Neural cell (in vitro differentiated cells): ENCODE measurements at regions not wholly inside any gene's neighbourhood (a gene's known extent, or its start where the extent isn't known, plus 50 kb on each side); places are given as distances from the start of the nearest gene placed in this dataset.
"Not testable (repeated sequence)": the region's sequence is repeated elsewhere in the genome, so short reads cannot be mapped to it uniquely, and the experiment has no call there.

Experiments
- CTCF ChIP-seq: fragments of 450-650 bp; IDR thresholded peaks from 2 replicates; pipeline ENCODE4 v1.5.1; 2014; ENCODE audit warnings: antibody characterized with exemption, mild to moderate bottlenecking, moderate library complexity; ENCODE audit not compliant: poor library complexity, severe bottlenecking
- EZH2 ChIP-seq: fragments of 200-600, 300-800 bp; shearing (Covaris generic), sonication (generic); IDR thresholded peaks from 2 replicates; pipeline ENCODE4 v1.6.1; 2014; ENCODE audit warnings: antibody characterized with exemption, low read length, borderline replicate concordance, mild to moderate bottlenecking; ENCODE audit not compliant: insufficient read depth, poor library complexity, severe bottlenecking
- MXI1 ChIP-seq: fragments of 450-650 bp; conservative IDR thresholded peaks from 2 replicates; pipeline ENCODE4 v1.6.1; 2014; ENCODE audit warnings: antibody characterized with exemption, mild to moderate bottlenecking; ENCODE audit not compliant: poor library complexity, severe bottlenecking
- POLR2AphosphoS5 ChIP-seq: IDR thresholded peaks from 2 replicates; pipeline ENCODE4 v1.6.1; 2012
- SMC3 ChIP-seq: fragments of 450-650 bp; conservative IDR thresholded peaks from 2 replicates; pipeline ENCODE4 v1.6.1; 2014; ENCODE audit warnings: antibody characterized with exemption, mild to moderate bottlenecking, moderate library complexity; ENCODE audit not compliant: poor library complexity
- TF ChIP-seq, protein P1 (sequence below): IDR thresholded peaks from 2 replicates; pipeline ENCODE4 v1.6.1; 2012; ENCODE audit warnings: borderline replicate concordance

DNA sequence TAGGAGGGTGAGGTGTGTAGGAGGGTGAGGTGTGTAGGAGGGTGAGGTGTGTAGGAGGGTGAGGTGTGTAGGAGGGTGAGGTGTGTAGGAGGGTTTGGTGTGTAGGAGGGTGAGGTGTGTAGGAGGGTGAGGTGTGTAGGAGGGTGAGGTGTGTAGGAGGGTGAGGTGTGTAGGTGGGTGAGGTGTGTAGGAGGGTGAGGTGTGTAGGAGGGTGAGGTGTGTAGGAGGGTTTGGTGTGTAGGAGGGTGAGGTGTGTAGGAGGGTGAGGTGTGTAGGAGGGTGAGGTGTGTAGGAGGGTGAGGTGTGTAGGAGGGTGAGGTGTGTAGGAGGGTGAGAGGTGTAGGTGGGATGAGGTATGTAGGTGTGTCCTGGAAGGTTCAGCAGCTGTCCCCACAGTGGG, 144.7 kb downstream of the DLL1 start:
- TF ChIP-seq CTCF, EZH2, POLR2AphosphoS5, MXI1, SMC3: not testable (repeated sequence)
- TF ChIP-seq, protein P1, sequence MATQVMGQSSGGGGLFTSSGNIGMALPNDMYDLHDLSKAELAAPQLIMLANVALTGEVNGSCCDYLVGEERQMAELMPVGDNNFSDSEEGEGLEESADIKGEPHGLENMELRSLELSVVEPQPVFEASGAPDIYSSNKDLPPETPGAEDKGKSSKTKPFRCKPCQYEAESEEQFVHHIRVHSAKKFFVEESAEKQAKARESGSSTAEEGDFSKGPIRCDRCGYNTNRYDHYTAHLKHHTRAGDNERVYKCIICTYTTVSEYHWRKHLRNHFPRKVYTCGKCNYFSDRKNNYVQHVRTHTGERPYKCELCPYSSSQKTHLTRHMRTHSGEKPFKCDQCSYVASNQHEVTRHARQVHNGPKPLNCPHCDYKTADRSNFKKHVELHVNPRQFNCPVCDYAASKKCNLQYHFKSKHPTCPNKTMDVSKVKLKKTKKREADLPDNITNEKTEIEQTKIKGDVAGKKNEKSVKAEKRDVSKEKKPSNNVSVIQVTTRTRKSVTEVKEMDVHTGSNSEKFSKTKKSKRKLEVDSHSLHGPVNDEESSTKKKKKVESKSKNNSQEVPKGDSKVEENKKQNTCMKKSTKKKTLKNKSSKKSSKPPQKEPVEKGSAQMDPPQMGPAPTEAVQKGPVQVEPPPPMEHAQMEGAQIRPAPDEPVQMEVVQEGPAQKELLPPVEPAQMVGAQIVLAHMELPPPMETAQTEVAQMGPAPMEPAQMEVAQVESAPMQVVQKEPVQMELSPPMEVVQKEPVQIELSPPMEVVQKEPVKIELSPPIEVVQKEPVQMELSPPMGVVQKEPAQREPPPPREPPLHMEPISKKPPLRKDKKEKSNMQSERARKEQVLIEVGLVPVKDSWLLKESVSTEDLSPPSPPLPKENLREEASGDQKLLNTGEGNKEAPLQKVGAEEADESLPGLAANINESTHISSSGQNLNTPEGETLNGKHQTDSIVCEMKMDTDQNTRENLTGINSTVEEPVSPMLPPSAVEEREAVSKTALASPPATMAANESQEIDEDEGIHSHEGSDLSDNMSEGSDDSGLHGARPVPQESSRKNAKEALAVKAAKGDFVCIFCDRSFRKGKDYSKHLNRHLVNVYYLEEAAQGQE = not testable (repeated sequence)
